GM12892 (cell line): ENCODE measurements at regions not wholly inside any gene's neighbourhood (a gene's known extent, or its start where the extent isn't known, plus 50 kb on each side); places are given as distances from the start of the nearest gene placed in this dataset.

Experiments used
- POLR2A ChIP-seq: IDR thresholded peaks from 2 replicates; pipeline ENCODE4 v1.6.1; 2011; ENCODE audit warnings: low read depth, low read length, control low read depth
- POLR2AphosphoS5 ChIP-seq: IDR thresholded peaks from 2 replicates; pipeline ENCODE4 v1.6.1; 2011; ENCODE audit warnings: low read depth, low read length, control low read depth
- TAF1 ChIP-seq: IDR thresholded peaks from 2 replicates; pipeline ENCODE4 v1.6.1; 2011; ENCODE audit warnings: low read depth, mild to moderate bottlenecking, control low read depth, low read length, borderline replicate concordance

GRCh38 chr16:65981057-65981456 is 385.4 kb upstream of the CDH5 start:
- TF ChIP-seq POLR2AphosphoS5 (no peak), POLR2A (no peak), TAF1 (no peak)
